ENCODE measurements at regions not wholly inside any gene's neighbourhood (a gene's known extent, or its start where the extent isn't known, plus 50 kb on each side); places are given as distances from the start of the nearest gene placed in this dataset.

GRCh38 chr3:72427624-72428023 lies 420.6 kb downstream of the SHQ1 start:
- intact Hi-C loops (cut with micrococcal nuclease) = no loop called here
- Mint-ChIP-seq H3K27ac (ENCODE audit: low read depth, unreplicated experiment) (no peak overlapping the region), H3K4me1 (ENCODE audit: insufficient read depth, unreplicated experiment) (peaks cover 6% of the 10 kb centered on the region), H3K4me3 (ENCODE audit: unreplicated experiment) (no peak overlapping the region), H3K36me3 (ENCODE audit: insufficient read depth, unreplicated experiment) (peaks cover 5% of the 10 kb centered on the region), H3K9me3 (ENCODE audit: unreplicated experiment) (no peaks in the 10 kb centered on the region), H3K27me3 (ENCODE audit: insufficient read depth, unreplicated experiment) (no peaks in the 10 kb centered on the region)
- BruUV-seq (replicated peaks) = no TSS peak
- ChIA-PET POLR2A (interaction anchor here (0.8 to 1.3 kb wide), 2 partner anchors 14 to 48 kb away, joined by 3 read pairs; no protein-coding TSS in a partner anchor), CTCF (interaction anchor here (0.5 to 0.7 kb wide), 3 partner anchors 12 to 256 kb away, joined by 3 read pairs; no protein-coding TSS in a partner anchor)
- DNase-seq (ENCODE audit: unreplicated experiment) = no peak
- TF ChIP-seq CTCF (IDR thresholded peaks at IDR 0.05; ENCODE audit: unreplicated experiment) = no peak

GRCh38 chr3:72426618-72427397 lies 421.4 kb downstream of the SHQ1 start:
- H3K9me3 Mint-ChIP-seq (ENCODE audit: unreplicated experiment) = peaks cover 7% of the 10 kb centered on the region
- no peak overlapping the region for H3K27ac Mint-ChIP-seq (ENCODE audit: low read depth, unreplicated experiment)
- ChIA-PET POLR2A (interaction anchor here (1.1 kb wide), 1 partner anchor 26 kb away, joined by 3 read pairs; no protein-coding TSS in a partner anchor), CTCF (interaction anchor here (0.5 to 1.3 kb wide), 5 partner anchors 165 to 395 kb away, joined by 3 to 6 read pairs (median 3); no protein-coding TSS in a partner anchor)
- peaks cover 6% of the 10 kb centered on the region for H3K4me1 Mint-ChIP-seq (ENCODE audit: insufficient read depth, unreplicated experiment)
- DNase-seq (ENCODE audit: unreplicated experiment) = no peak
- peaks cover 5% of the 10 kb centered on the region for H3K36me3 Mint-ChIP-seq (ENCODE audit: insufficient read depth, unreplicated experiment)
- no peak overlapping the region for H3K4me3 Mint-ChIP-seq (ENCODE audit: unreplicated experiment)
- TF ChIP-seq CTCF (IDR thresholded peaks at IDR 0.05; ENCODE audit: unreplicated experiment) = no peak
- H3K27me3 Mint-ChIP-seq (ENCODE audit: insufficient read depth, unreplicated experiment) = no peaks in the 10 kb centered on the region
- no TSS peak for BruUV-seq (replicated peaks)
- intact Hi-C loops (cut with micrococcal nuclease) = no loop called here

- H3K9me3 Mint-ChIP-seq (ENCODE audit: unreplicated experiment) = peaks cover 7% of the 10 kb centered on the region
- no peak overlapping the region for H3K27ac Mint-ChIP-seq (ENCODE audit: low read depth, unreplicated experiment)
- H3K27me3 Mint-ChIP-seq (ENCODE audit: insufficient read depth, unreplicated experiment) = no peaks in the 10 kb centered on the region
- H3K4me1 Mint-ChIP-seq (ENCODE audit: insufficient read depth, unreplicated experiment) = peaks cover 9% of the 10 kb centered on the region
- intact Hi-C loops (cut with micrococcal nuclease) = no loop called here
- TF ChIP-seq CTCF (IDR thresholded peaks at IDR 0.05; ENCODE audit: unreplicated experiment) = no peak
- POLR2A ChIA-PET = interaction anchor here (0.6 to 0.7 kb wide), 2 partner anchors 168 to 328 kb away, joined by 3 to 4 read pairs; no protein-coding TSS in a partner anchor
- DNase-seq (ENCODE audit: unreplicated experiment) = no peak
- BruUV-seq (replicated peaks) = no TSS peak
- H3K36me3 Mint-ChIP-seq (ENCODE audit: insufficient read depth, unreplicated experiment) = peaks cover 7% of the 10 kb centered on the region
- H3K4me3 Mint-ChIP-seq (ENCODE audit: unreplicated experiment) = no peak overlapping the region
- CTCF ChIA-PET = interaction anchor here (0.6 kb wide), 1 partner anchor 59 kb away, joined by 3 read pairs; no protein-coding TSS in a partner anchor
These were observed 424.6 kb downstream of the SHQ1 start for GRCh38 chr3:72423643-72424042.

- no peak for TF ChIP-seq CTCF (IDR thresholded peaks at IDR 0.05; ENCODE audit: unreplicated experiment)
- Mint-ChIP-seq H3K9me3 (ENCODE audit: unreplicated experiment) (peaks cover 7% of the 10 kb centered on the region), H3K4me3 (ENCODE audit: unreplicated experiment) (no peak overlapping the region), H3K27ac (ENCODE audit: low read depth, unreplicated experiment) (no peak overlapping the region), H3K27me3 (ENCODE audit: insufficient read depth, unreplicated experiment) (no peaks in the 10 kb centered on the region), H3K4me1 (ENCODE audit: insufficient read depth, unreplicated experiment) (peaks cover 11% of the 10 kb centered on the region), H3K36me3 (ENCODE audit: insufficient read depth, unreplicated experiment) (peaks cover 7% of the 10 kb centered on the region)
- no TSS peak for BruUV-seq (replicated peaks)
- CTCF ChIA-PET = interaction anchor here (1.0 to 1.2 kb wide), 2 partner anchors 11 to 438 kb away, joined by 3 to 4 read pairs; no protein-coding TSS in a partner anchor
- no peak for DNase-seq (ENCODE audit: unreplicated experiment)
- intact Hi-C loops (cut with micrococcal nuclease) = no loop called here
- POLR2A ChIA-PET = no interaction called here
These were observed 426.5 kb downstream of the SHQ1 start for GRCh38 chr3:72421786-72422185.

All from MCF 10A (cell line).